HG02763 (cell line): ENCODE measurements at regions not wholly inside any gene's neighbourhood (a gene's known extent, or its start where the extent isn't known, plus 50 kb on each side); places are given as distances from the start of the nearest gene placed in this dataset.
"Not testable (repeated sequence)": the region's sequence is repeated elsewhere in the genome, so short reads cannot be mapped to it uniquely, and the experiment has no call there.

Experiments used
- ATAC-seq: cut with Tn5 transposase; IDR thresholded peaks from one replicate; pipeline ENCODE4 v1.9.1; 2021; ENCODE audit warnings: mild to moderate bottlenecking, moderate library complexity; ENCODE audit not compliant: unreplicated experiment

DNA sequence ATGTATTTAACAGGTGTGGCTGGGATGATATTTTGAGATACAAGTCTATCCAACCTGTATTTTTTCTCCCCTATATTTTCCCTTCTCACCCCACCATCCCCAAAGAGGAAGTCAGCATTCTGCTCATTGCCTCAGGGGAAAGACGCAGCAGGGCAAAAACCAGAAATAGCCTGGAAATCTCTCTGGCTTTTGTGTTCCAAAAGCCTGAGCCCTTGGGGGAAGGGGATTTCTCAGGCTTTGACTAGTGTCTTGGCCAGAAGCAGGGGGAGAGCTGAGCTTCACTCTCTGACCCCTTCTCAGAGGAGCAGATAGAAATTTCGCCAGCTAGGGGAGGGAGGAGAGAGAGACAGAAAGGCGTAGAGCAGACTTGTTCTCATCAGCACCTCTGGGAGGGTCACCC is 244.7 kb downstream of the RRAGC start:
- no peak for ATAC-seq

DNA sequence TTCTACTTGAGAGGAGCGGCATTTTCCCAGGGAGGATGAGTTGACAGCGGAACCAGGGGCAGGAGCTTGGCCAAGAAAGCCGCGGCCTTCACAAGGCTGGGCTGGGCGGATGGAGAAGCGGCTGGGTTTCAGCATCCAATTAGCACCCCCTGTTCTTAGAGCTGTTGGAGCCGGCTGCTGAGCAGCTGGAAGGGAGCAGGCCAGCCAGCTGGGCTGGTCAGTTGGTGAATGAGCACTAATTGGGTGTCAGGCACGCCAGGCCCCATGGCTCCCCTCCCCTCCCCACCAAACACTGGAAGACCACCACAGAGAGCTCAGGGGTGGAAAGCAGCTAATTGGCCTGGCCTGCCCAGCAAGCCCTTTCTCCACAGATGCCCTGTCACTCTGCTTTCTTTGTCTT is 245.6 kb downstream of the RRAGC start:
- no peak for ATAC-seq

GRCh38 chr1:38612951-38613350 is 246.6 kb downstream of the RRAGC start:
- no peak for ATAC-seq

GRCh38 chr1:38611664-38612211 is 247.8 kb downstream of the RRAGC start:
- no peak for ATAC-seq

DNA sequence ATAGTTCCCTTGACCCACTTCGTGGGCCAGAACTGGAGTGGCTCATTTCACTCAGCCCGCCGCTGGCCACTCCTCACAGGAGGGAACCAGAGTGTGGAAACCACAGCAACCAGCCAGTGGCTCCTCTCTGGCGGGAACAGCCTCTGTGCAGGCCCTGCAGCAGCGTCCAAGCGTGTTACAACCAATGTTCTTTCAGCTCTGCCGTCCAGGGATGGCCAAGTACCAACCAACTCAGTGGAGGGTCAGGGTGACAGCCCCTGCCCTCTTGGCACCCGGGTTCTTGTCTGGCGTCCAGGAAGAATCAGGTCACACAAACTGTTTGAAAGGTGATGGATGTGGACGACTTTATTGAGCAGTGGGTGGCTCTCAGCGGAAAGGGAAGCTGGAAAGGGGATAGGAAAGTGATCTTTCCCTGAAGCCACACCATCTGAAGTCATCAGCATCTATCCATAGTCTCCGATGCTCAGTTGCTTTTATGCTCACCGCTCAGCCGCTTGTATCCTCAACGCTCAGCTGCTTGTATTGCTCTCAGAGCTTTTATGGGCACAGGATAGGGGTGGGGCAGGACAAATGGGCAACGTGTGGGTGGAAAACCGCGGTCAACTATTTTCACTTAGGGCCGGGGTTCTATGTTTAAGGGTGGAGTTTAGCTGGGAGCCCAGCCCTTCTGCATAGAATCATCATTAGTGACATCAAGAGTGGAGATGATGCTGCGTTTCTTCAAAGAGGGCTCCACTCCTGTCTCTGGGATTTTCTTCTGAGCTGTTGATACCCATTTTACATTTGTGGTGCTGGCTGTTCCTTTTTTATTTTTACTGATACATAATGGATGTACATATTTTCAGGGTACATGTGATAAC is 250.2 kb downstream of the RRAGC start:
- no peak for ATAC-seq

GRCh38 chr1:38608202-38608864 is 251.2 kb downstream of the RRAGC start:
- ATAC-seq, result no peak

- ATAC-seq, result no peak
Observed at GRCh38 chr1:38607526-38607925, 252.0 kb downstream of the RRAGC start.

GRCh38 chr1:38605063-38605462 is 254.5 kb downstream of the RRAGC start:
- ATAC-seq, result no peak

GRCh38 chr1:38603907-38604306 is 255.7 kb downstream of the RRAGC start:
- ATAC-seq, result no peak

DNA sequence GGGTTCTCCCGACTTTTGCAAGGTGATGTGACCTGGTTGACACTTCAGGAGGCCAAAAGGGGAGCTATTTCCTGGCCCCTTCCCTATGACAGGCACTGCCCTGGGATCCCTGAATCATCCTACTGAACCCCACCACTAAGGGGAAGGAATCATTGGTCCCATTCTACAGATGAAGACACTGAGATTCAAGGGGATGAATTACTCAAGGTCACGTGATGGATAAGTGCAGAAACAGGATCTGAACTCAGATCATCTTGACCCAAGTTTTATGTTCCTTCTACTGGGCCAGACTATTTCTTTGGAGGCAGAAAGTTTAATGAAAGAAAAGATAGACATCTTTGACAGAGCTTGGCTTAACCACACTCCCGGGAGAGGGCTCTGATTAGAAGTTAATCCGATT is 258.7 kb downstream of the RRAGC start:
- ATAC-seq, result no peak

- ATAC-seq, result no peak
Observed at GRCh38 chr1:38600286-38600685, 259.3 kb downstream of the RRAGC start.

DNA sequence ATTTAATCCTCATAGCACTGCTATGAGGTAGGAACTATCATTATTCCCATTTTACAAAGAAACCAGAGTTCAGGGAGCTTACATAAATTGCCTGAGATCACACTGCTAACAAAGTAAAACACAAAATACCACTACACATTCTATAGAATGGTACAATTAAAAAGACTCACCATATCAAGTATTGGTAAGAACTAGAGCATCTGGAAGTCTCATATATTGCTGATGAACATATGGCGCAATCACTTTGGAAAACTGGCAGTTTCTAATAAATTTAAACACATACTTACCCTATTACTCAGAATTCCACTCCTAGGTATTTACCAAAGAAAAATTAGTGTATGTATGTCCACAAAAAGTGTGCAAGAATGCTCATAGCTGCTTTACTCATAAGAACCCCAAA is 261.5 kb downstream of the RRAGC start:
- no peak for ATAC-seq

- ATAC-seq, result no peak
Observed at GRCh38 chr1:38589036-38589435, 270.5 kb downstream of the RRAGC start.

GRCh38 chr1:38587766-38588165 is 271.8 kb downstream of the RRAGC start:
- no peak for ATAC-seq

- no peak for ATAC-seq
Observed at GRCh38 chr1:38586993-38587646, 272.5 kb downstream of the RRAGC start.

DNA sequence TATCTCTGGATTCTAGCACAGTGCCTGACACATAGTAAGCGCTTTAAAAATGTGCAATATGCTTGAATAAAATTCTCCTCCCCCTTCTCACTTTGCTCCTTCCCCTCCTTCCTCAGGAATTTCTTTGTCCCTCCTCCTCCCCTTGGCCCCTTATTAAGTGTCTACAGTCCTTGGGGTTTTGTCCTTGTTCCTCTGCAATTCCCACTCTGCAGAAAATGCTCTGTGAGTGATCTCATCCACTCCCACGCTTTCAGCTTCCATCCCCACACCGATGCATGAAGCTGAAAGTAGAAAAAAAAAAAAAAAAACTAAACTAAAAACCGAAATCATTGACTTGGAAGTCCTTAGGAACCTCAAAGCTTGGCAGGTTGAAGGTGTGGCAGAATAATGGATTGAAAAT is 273.6 kb downstream of the RRAGC start:
- no peak for ATAC-seq

- ATAC-seq, result no peak
Observed at GRCh38 chr1:38585460-38585859, 274.1 kb downstream of the RRAGC start.

GRCh38 chr1:38584448-38585355 is 274.9 kb downstream of the RRAGC start:
- no peak for ATAC-seq

- not testable (repeated sequence) for ATAC-seq
Observed at GRCh38 chr1:38583287-38583686, 276.3 kb downstream of the RRAGC start.

GRCh38 chr1:38581396-38581795 is 278.2 kb downstream of the RRAGC start:
- no peak for ATAC-seq

- no peak for ATAC-seq
Observed at GRCh38 chr1:38580594-38580993, 279.0 kb downstream of the RRAGC start.
